Fibroblast of mammary gland (primary cell): ENCODE measurements at regions not wholly inside any gene's neighbourhood (a gene's known extent, or its start where the extent isn't known, plus 50 kb on each side); places are given as distances from the start of the nearest gene placed in this dataset.
A peak's percentile ranks its signal among the peaks of the same experiment; 100 is the strongest.

Experiments
- DNase-seq: peaks from one replicate; pipeline ENCODE4 v3.0.0-alpha.2; 2010; ENCODE audit warnings: low read depth
- H3K4me3 ChIP-seq: 2 replicates; pipeline ENCODE4 v1.5.1; 2011; ENCODE audit warnings: low read depth, mild to moderate bottlenecking, low read length, moderate library complexity; ENCODE audit not compliant: control insufficient read depth
- CTCF ChIP-seq: conservative IDR thresholded peaks from 2 replicates; pipeline ENCODE4 v1.5.1; 2011; ENCODE audit warnings: low read depth, low read length, inconsistent platforms; ENCODE audit not compliant: control insufficient read depth, insufficient read depth

GRCh38 chr10:110404825-110405224, 92.9 kb upstream of the DUSP5 start:
- H3K4me3 ChIP-seq: no peak overlapping the region
- TF ChIP-seq CTCF: no peak
- no peak for DNase-seq

GRCh38 chr10:110405380-110405779, 92.3 kb upstream of the DUSP5 start:
- no peak for DNase-seq
- no peak overlapping the region for H3K4me3 ChIP-seq
- no peak for TF ChIP-seq CTCF

- no peak for DNase-seq
- H3K4me3 ChIP-seq: no peak overlapping the region
- no peak for TF ChIP-seq CTCF
Observed at GRCh38 chr10:110407301-110408170, 90.2 kb upstream of the DUSP5 start.

GRCh38 chr10:110408203-110408871, 89.4 kb upstream of the DUSP5 start:
- no peak for TF ChIP-seq CTCF
- no peak overlapping the region for H3K4me3 ChIP-seq
- peak; percentile 66 for DNase-seq

- no peak overlapping the region for H3K4me3 ChIP-seq
- DNase-seq: no peak
- no peak for TF ChIP-seq CTCF
Observed at GRCh38 chr10:110408943-110409342, 88.8 kb upstream of the DUSP5 start.

- H3K4me3 ChIP-seq: no peak overlapping the region
- TF ChIP-seq CTCF: no peak
Observed at GRCh38 chr10:110409488-110409887, 88.2 kb upstream of the DUSP5 start.

More at GRCh38 chr10:110409488-110409887, 88.2 kb upstream of the DUSP5 start:
- DNase-seq: no peak
